Astrocyte (in vitro differentiated cells and primary cell): ENCODE measurements at regions not wholly inside any gene's neighbourhood (a gene's known extent, or its start where the extent isn't known, plus 50 kb on each side); places are given as distances from the start of the nearest gene placed in this dataset.

ENCODE experiments used
- CTCF ChIP-seq: IDR thresholded peaks from 2 replicates; pipeline ENCODE4 v1.5.1; 2011; ENCODE audit warnings: low read depth, mild to moderate bottlenecking, inconsistent platforms, low read length, moderate library complexity; ENCODE audit not compliant: insufficient read depth
- EZH2 ChIP-seq: IDR thresholded peaks from 2 replicates; pipeline ENCODE4 v1.6.1; 2012; ENCODE audit warnings: mild to moderate bottlenecking, low read length, inconsistent platforms; ENCODE audit not compliant: insufficient read depth

GRCh38 chr6:145071836-145072235 is 663.5 kb downstream of the EPM2A start:
- TF ChIP-seq CTCF = no peak
- TF ChIP-seq EZH2 = no peak
